OCI-LY1 (cell line): ENCODE measurements at regions not wholly inside any gene's neighbourhood (a gene's known extent, or its start where the extent isn't known, plus 50 kb on each side); places are given as distances from the start of the nearest gene placed in this dataset.

ENCODE experiments used
- H2AFZ ChIP-seq: fragments of 200-600 bp; sonication (generic), shearing (Covaris generic); 2 replicates; pipeline ENCODE4 v1.6.0; 2014; ENCODE audit warnings: antibody characterized with exemption, mild to moderate bottlenecking, low read length
- H3F3A ChIP-seq: fragments of 200-600 bp; sonication (generic), shearing (Covaris generic); 2 replicates; pipeline ENCODE4 v1.6.0; 2014; ENCODE audit warnings: mild to moderate bottlenecking, antibody characterized with exemption, low read length, moderate library complexity; ENCODE audit not compliant: insufficient read depth
- H3K27ac ChIP-seq: fragments of 200-600 bp; sonication (generic); 2 replicates; pipeline ENCODE4 v1.5.1; 2014; ENCODE audit warnings: low read length, mixed run types, mild to moderate bottlenecking, low read depth; ENCODE audit not compliant: poor library complexity, severe bottlenecking
- H3K27me3 ChIP-seq: fragments of 200-600 bp; sonication (generic); 2 replicates; pipeline ENCODE4 v1.6.0; 2014; ENCODE audit warnings: antibody characterized with exemption, mild to moderate bottlenecking, low read length, moderate library complexity; ENCODE audit not compliant: insufficient read depth
- H3K36me3 ChIP-seq: fragments of 200-600 bp; sonication (generic); 2 replicates; pipeline ENCODE4 v1.6.1; 2014; ENCODE audit warnings: mild to moderate bottlenecking, antibody characterized with exemption, low read length, moderate library complexity, mixed read lengths; ENCODE audit not compliant: insufficient read depth
- H3K4me1 ChIP-seq: fragments of 200-600 bp; sonication (generic); 2 replicates; pipeline ENCODE4 v1.5.1; 2014; ENCODE audit warnings: mild to moderate bottlenecking, low read length, moderate library complexity; ENCODE audit not compliant: insufficient read depth, severe bottlenecking
- H3K4me2 ChIP-seq: fragments of 200-600 bp; sonication (generic), shearing (Covaris generic); 2 replicates; pipeline ENCODE4 v1.6.1; 2014; ENCODE audit warnings: low read length
- H3K4me3 ChIP-seq: fragments of 200-600 bp; sonication (generic); 2 replicates; pipeline ENCODE4 v1.5.1; 2014; ENCODE audit warnings: low read length, low read depth, mild to moderate bottlenecking, mixed read lengths; ENCODE audit not compliant: poor library complexity, severe bottlenecking
- H3K79me2 ChIP-seq: fragments of 200-600 bp; shearing (Covaris generic); 2 replicates; pipeline ENCODE4 v1.6.1; 2016; ENCODE audit warnings: mixed run types, low read length, mixed read lengths; ENCODE audit not compliant: insufficient read depth
- H3K9ac ChIP-seq: fragments of 200-600 bp; sonication (generic), shearing (Covaris generic); 2 replicates; pipeline ENCODE4 v1.6.1; 2014; ENCODE audit warnings: mild to moderate bottlenecking, low read length, mixed read lengths
- H3K9me2 ChIP-seq: fragments of 200-600 bp; sonication (generic), shearing (Covaris generic); 2 replicates; pipeline ENCODE4 v1.6.1; 2014; ENCODE audit warnings: low read depth, mild to moderate bottlenecking, low read length, mixed read lengths
- H3K9me3 ChIP-seq: fragments of 200-600 bp; shearing (Covaris generic); 2 replicates; pipeline ENCODE4 v1.6.1; 2014; ENCODE audit warnings: low read length, mixed read lengths
- H4K20me1 ChIP-seq: fragments of 200-600 bp; sonication (generic), shearing (Covaris generic); 2 replicates; pipeline ENCODE4 v1.6.0; 2016; ENCODE audit warnings: mild to moderate bottlenecking, low read length; ENCODE audit not compliant: insufficient read depth
- CTCF ChIP-seq: fragments of 200-600 bp; sonication (generic), shearing (Covaris generic); IDR thresholded peaks from 2 replicates; pipeline ENCODE4 v1.5.1; 2017; ENCODE audit warnings: mild to moderate bottlenecking, antibody characterized with exemption, low read length, moderate library complexity, mixed read lengths
- EZH2 ChIP-seq: fragments of 200-600 bp; sonication (generic), shearing (Covaris generic); IDR thresholded peaks from 2 replicates; pipeline ENCODE4 v1.8.0; 2017; ENCODE audit warnings: borderline replicate concordance, mixed run types, mild to moderate bottlenecking, antibody characterized with exemption, low read length, moderate library complexity, mixed read lengths

GRCh38 chr2:19224486-19224885 is 133.9 kb downstream of the OSR1 start:
- TF ChIP-seq EZH2: no peak
- TF ChIP-seq CTCF: no peak
- Histone ChIP-seq H2AFZ (no peak overlapping the region), H4K20me1 (no peaks in the 10 kb centered on the region), H3K4me1 (no peaks in the 10 kb centered on the region), H3K27me3 (no peaks in the 10 kb centered on the region), H3K79me2 (no peaks in the 10 kb centered on the region), H3K27ac (no peak overlapping the region), H3K9me2 (no peaks in the 10 kb centered on the region), H3K4me2 (no peak overlapping the region), H3K36me3 (no peaks in the 10 kb centered on the region), H3K9ac (no peak overlapping the region), H3F3A (no peaks in the 10 kb centered on the region), H3K9me3 (no peaks in the 10 kb centered on the region), H3K4me3 (no peak overlapping the region)

GRCh38 chr2:19224011-19224410 is 134.4 kb downstream of the OSR1 start:
- no peaks in the 10 kb centered on the region for H3K79me2 ChIP-seq
- no peak overlapping the region for H3K9ac ChIP-seq
- H3K36me3 ChIP-seq: no peaks in the 10 kb centered on the region
- H3K9me3 ChIP-seq: no peaks in the 10 kb centered on the region
- no peak overlapping the region for H3K4me2 ChIP-seq
- H2AFZ ChIP-seq: no peak overlapping the region
- no peak overlapping the region for H3K4me3 ChIP-seq
- H3K4me1 ChIP-seq: no peaks in the 10 kb centered on the region
- no peaks in the 10 kb centered on the region for H3K27me3 ChIP-seq
- no peak overlapping the region for H3K27ac ChIP-seq
- no peaks in the 10 kb centered on the region for H3F3A ChIP-seq
- H3K9me2 ChIP-seq: no peaks in the 10 kb centered on the region
- H4K20me1 ChIP-seq: no peaks in the 10 kb centered on the region
- TF ChIP-seq CTCF (no peak), EZH2 (no peak)

- Histone ChIP-seq H3K36me3 (no peaks in the 10 kb centered on the region), H3K4me2 (no peak overlapping the region), H3K9ac (no peak overlapping the region), H3F3A (no peaks in the 10 kb centered on the region), H2AFZ (no peak overlapping the region), H4K20me1 (no peaks in the 10 kb centered on the region), H3K27ac (no peak overlapping the region), H3K4me1 (no peaks in the 10 kb centered on the region), H3K79me2 (no peaks in the 10 kb centered on the region), H3K4me3 (no peak overlapping the region), H3K9me2 (no peaks in the 10 kb centered on the region), H3K9me3 (no peaks in the 10 kb centered on the region), H3K27me3 (no peaks in the 10 kb centered on the region)
- TF ChIP-seq EZH2 (no peak), CTCF (no peak)
Measured at GRCh38 chr2:19219060-19219459, 139.4 kb downstream of the OSR1 start.
